ENCODE measurements at regions not wholly inside any gene's neighbourhood (a gene's known extent, or its start where the extent isn't known, plus 50 kb on each side); places are given as distances from the start of the nearest gene placed in this dataset.

DNA sequence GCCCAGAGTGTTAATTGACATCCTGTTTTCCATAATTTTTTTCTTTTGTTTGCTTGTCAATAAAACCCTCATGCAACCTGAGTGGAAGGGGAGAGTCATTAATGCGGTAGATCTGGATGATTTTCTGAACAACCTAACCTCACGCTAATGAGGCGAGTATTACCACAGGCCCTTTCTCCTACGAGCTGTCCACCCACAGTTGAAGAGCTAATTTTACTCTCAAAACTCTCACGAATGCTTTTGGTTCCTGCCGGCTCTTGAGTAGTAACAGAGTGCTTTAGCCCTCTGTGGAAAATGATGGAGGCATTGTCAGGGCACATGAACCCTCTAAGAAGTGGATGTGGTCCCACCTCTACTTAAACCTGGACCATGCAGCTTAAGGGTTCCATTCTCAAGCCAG is 491.3 kb upstream of the RBFOX1 start:
- TF ChIP-seq, protein P1, sequence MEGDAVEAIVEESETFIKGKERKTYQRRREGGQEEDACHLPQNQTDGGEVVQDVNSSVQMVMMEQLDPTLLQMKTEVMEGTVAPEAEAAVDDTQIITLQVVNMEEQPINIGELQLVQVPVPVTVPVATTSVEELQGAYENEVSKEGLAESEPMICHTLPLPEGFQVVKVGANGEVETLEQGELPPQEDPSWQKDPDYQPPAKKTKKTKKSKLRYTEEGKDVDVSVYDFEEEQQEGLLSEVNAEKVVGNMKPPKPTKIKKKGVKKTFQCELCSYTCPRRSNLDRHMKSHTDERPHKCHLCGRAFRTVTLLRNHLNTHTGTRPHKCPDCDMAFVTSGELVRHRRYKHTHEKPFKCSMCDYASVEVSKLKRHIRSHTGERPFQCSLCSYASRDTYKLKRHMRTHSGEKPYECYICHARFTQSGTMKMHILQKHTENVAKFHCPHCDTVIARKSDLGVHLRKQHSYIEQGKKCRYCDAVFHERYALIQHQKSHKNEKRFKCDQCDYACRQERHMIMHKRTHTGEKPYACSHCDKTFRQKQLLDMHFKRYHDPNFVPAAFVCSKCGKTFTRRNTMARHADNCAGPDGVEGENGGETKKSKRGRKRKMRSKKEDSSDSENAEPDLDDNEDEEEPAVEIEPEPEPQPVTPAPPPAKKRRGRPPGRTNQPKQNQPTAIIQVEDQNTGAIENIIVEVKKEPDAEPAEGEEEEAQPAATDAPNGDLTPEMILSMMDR (conservative IDR thresholded peaks at IDR 0.05 in 1 of 2, IDR thresholded peaks at IDR 0.05 in 1 of 2; ENCODE audit: low read depth in 1 of 2, low read length in 2 of 2) = no peak
- no peak for TF ChIP-seq EZH2 (IDR thresholded peaks at IDR 0.05; ENCODE audit: low read length, missing control alignments)

All from fibroblast of lung (primary cell).